HG02852 (cell line): ENCODE measurements at regions not wholly inside any gene's neighbourhood (a gene's known extent, or its start where the extent isn't known, plus 50 kb on each side); places are given as distances from the start of the nearest gene placed in this dataset.

Experiments
- ATAC-seq: cut with Tn5 transposase; IDR thresholded peaks from one replicate; pipeline ENCODE4 v1.9.1; 2021; ENCODE audit warnings: mild to moderate bottlenecking, moderate library complexity; ENCODE audit not compliant: unreplicated experiment

- ATAC-seq = no peak
These were observed 99.2 kb upstream of the RAPGEF2 start for GRCh38 chr4:159003420-159004253.

GRCh38 chr4:159006202-159006601, 96.7 kb upstream of the RAPGEF2 start:
- ATAC-seq = no peak

- ATAC-seq = no peak
These were observed 94.2 kb upstream of the RAPGEF2 start for GRCh38 chr4:159008671-159009070.

- no peak for ATAC-seq
These were observed 93.4 kb upstream of the RAPGEF2 start for GRCh38 chr4:159009521-159009920.

GRCh38 chr4:159010100-159010499, 92.8 kb upstream of the RAPGEF2 start:
- no peak for ATAC-seq

- ATAC-seq = no peak
These were observed 92.2 kb upstream of the RAPGEF2 start for GRCh38 chr4:159010563-159011260.

- no peak for ATAC-seq
These were observed 90.5 kb upstream of the RAPGEF2 start for GRCh38 chr4:159012381-159012780.

- no peak for ATAC-seq
These were observed 89.2 kb upstream of the RAPGEF2 start for GRCh38 chr4:159013692-159014091.

- no peak for ATAC-seq
These were observed 88.0 kb upstream of the RAPGEF2 start for GRCh38 chr4:159014859-159015258.

GRCh38 chr4:159015841-159016240, 87.0 kb upstream of the RAPGEF2 start:
- ATAC-seq = no peak

GRCh38 chr4:159016593-159017024, 86.3 kb upstream of the RAPGEF2 start:
- peak; percentile 54 for ATAC-seq

- ATAC-seq = peak; percentile 35
These were observed 85.4 kb upstream of the RAPGEF2 start for GRCh38 chr4:159017323-159018026.

- ATAC-seq = peak; percentile 93
These were observed 84.7 kb upstream of the RAPGEF2 start for GRCh38 chr4:159018062-159018629.

- no peak for ATAC-seq
These were observed 83.5 kb upstream of the RAPGEF2 start for GRCh38 chr4:159019356-159019755.

GRCh38 chr4:159021597-159022385, 81.1 kb upstream of the RAPGEF2 start:
- no peak for ATAC-seq

- no peak for ATAC-seq
These were observed 79.1 kb upstream of the RAPGEF2 start for GRCh38 chr4:159023741-159024140.

- no peak for ATAC-seq
These were observed 78.6 kb upstream of the RAPGEF2 start for GRCh38 chr4:159024266-159024665.

GRCh38 chr4:159024828-159025227, 78.1 kb upstream of the RAPGEF2 start:
- no peak for ATAC-seq

- no peak for ATAC-seq
These were observed 76.5 kb upstream of the RAPGEF2 start for GRCh38 chr4:159026329-159026728.

- peak; percentile 64 for ATAC-seq
These were observed 75.3 kb upstream of the RAPGEF2 start for GRCh38 chr4:159027535-159027934.
